Endothelial cell (in vitro differentiated cells): ENCODE measurements at regions not wholly inside any gene's neighbourhood (a gene's known extent, or its start where the extent isn't known, plus 50 kb on each side); places are given as distances from the start of the nearest gene placed in this dataset.

Source experiments
- DNase-seq: peaks from one replicate; pipeline ENCODE4 v3.0.0; 2021; ENCODE audit warnings: low spot score
- H3K27ac Mint-ChIP-seq: one replicate; pipeline ENCODE4 v1.8.0; 2021; ENCODE audit warnings: mixed read lengths, inconsistent platforms; ENCODE audit not compliant: unreplicated experiment
- H3K27me3 Mint-ChIP-seq: one replicate; pipeline ENCODE4 v1.8.0; 2021; ENCODE audit warnings: mild to moderate bottlenecking, moderate library complexity, mixed read lengths, inconsistent platforms; ENCODE audit not compliant: unreplicated experiment
- H3K36me3 Mint-ChIP-seq: one replicate; pipeline ENCODE4 v1.8.0; 2021; ENCODE audit warnings: mild to moderate bottlenecking, low read depth, mixed read lengths, inconsistent platforms; ENCODE audit not compliant: unreplicated experiment
- H3K4me1 Mint-ChIP-seq: one replicate; pipeline ENCODE4 v1.8.0; 2021; ENCODE audit warnings: mild to moderate bottlenecking, mixed read lengths, inconsistent platforms; ENCODE audit not compliant: unreplicated experiment
- H3K4me3 Mint-ChIP-seq: one replicate; pipeline ENCODE4 v1.8.0; 2021; ENCODE audit warnings: mild to moderate bottlenecking, mixed read lengths, inconsistent platforms; ENCODE audit not compliant: unreplicated experiment
- H3K9me3 Mint-ChIP-seq: one replicate; pipeline ENCODE4 v1.8.0; 2021; ENCODE audit warnings: mixed read lengths, inconsistent platforms; ENCODE audit not compliant: unreplicated experiment
- TF ChIP-seq, protein P1 (sequence below): fragments of 200-600 bp; sonication (generic); IDR thresholded peaks from one replicate; pipeline ENCODE4 v1.5.0; 2021; ENCODE audit warnings: antibody characterized with exemption; ENCODE audit not compliant: unreplicated experiment

DNA sequence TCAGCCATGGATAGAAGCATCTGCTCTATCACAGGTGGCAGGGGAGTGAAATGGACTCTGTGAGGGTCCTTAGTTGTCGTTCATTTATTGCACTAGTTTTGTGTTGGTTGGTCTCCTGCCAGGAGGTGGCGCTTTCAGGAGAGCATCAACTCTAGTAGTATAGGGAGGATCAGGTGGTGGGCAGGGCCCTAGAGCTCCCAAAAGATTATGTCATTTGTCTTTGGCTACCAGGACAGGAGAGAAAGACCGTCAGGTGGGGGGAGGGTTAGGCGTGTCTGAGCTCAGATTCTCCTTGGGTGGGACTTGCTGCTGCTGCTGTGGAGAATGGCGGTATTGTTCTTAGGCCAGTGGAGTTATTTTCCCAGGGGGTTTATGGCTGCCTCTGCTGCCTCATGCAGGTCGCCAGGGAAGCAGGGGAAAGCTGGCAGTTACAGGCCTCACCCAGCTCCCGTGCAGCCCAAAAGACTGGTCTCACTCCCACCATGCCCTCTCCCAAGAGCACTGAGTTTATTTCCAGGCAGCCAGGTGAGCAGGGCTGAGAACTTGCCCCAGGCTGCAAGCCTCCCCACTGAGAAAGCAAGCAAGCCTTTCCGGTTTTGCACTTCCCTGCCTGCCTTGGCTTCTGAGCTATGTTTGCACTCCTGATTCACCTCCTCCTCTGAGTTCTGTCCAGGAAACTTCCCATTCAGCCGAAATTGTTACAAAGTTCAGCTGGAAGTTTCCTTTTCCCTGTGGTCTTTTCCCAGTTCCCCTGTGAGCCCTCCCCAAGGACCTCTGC is 317.3 kb downstream of the TAF11L14 start:
- H3K27ac Mint-ChIP-seq, result peak overlapping the region; percentile 67
- no peaks in the 10 kb centered on the region for H3K36me3 Mint-ChIP-seq
- TF ChIP-seq, protein P1, sequence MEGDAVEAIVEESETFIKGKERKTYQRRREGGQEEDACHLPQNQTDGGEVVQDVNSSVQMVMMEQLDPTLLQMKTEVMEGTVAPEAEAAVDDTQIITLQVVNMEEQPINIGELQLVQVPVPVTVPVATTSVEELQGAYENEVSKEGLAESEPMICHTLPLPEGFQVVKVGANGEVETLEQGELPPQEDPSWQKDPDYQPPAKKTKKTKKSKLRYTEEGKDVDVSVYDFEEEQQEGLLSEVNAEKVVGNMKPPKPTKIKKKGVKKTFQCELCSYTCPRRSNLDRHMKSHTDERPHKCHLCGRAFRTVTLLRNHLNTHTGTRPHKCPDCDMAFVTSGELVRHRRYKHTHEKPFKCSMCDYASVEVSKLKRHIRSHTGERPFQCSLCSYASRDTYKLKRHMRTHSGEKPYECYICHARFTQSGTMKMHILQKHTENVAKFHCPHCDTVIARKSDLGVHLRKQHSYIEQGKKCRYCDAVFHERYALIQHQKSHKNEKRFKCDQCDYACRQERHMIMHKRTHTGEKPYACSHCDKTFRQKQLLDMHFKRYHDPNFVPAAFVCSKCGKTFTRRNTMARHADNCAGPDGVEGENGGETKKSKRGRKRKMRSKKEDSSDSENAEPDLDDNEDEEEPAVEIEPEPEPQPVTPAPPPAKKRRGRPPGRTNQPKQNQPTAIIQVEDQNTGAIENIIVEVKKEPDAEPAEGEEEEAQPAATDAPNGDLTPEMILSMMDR, result no peak
- H3K9me3 Mint-ChIP-seq, result no peaks in the 10 kb centered on the region
- H3K27me3 Mint-ChIP-seq, result no peaks in the 10 kb centered on the region
- H3K4me1 Mint-ChIP-seq, result peaks cover 12% of the 10 kb centered on the region
- peak; percentile 30 for DNase-seq
- H3K4me3 Mint-ChIP-seq, result no peak overlapping the region

- Mint-ChIP-seq H3K4me1 (peaks cover 12% of the 10 kb centered on the region), H3K36me3 (no peaks in the 10 kb centered on the region), H3K27me3 (no peaks in the 10 kb centered on the region), H3K9me3 (no peaks in the 10 kb centered on the region), H3K27ac (peak overlapping the region; percentile 67), H3K4me3 (no peak overlapping the region)
- TF ChIP-seq, protein P1, result no peak
- DNase-seq, result no peak
Observed at GRCh38 chr5:17952231-17952630, 318.0 kb downstream of the TAF11L14 start.

GRCh38 chr5:17964067-17964466 is 329.8 kb downstream of the TAF11L14 start:
- TF ChIP-seq, protein P1, result no peak
- H3K36me3 Mint-ChIP-seq, result no peaks in the 10 kb centered on the region
- no peak overlapping the region for H3K27ac Mint-ChIP-seq
- H3K4me1 Mint-ChIP-seq, result no peaks in the 10 kb centered on the region
- peaks cover 1% of the 10 kb centered on the region for H3K27me3 Mint-ChIP-seq
- H3K9me3 Mint-ChIP-seq, result peaks cover 4% of the 10 kb centered on the region
- no peak for DNase-seq
- no peak overlapping the region for H3K4me3 Mint-ChIP-seq

GRCh38 chr5:17966640-17967402 is 332.6 kb downstream of the TAF11L14 start:
- TF ChIP-seq, protein P1, result no peak
- no peak for DNase-seq
- H3K27ac Mint-ChIP-seq, result no peak overlapping the region
- no peak overlapping the region for H3K4me3 Mint-ChIP-seq
- no peaks in the 10 kb centered on the region for H3K36me3 Mint-ChIP-seq
- H3K9me3 Mint-ChIP-seq, result peaks cover 4% of the 10 kb centered on the region
- peaks cover 1% of the 10 kb centered on the region for H3K27me3 Mint-ChIP-seq
- H3K4me1 Mint-ChIP-seq, result no peaks in the 10 kb centered on the region

- DNase-seq, result no peak
- TF ChIP-seq, protein P1, result no peak
- Mint-ChIP-seq H3K4me3 (no peak overlapping the region), H3K36me3 (no peaks in the 10 kb centered on the region), H3K27ac (no peak overlapping the region), H3K4me1 (no peaks in the 10 kb centered on the region), H3K9me3 (no peaks in the 10 kb centered on the region), H3K27me3 (no peaks in the 10 kb centered on the region)
Observed at GRCh38 chr5:17976404-17976803, 342.1 kb downstream of the TAF11L14 start.
